GM12878 (cell line): ENCODE measurements at regions not wholly inside any gene's neighbourhood (a gene's known extent, or its start where the extent isn't known, plus 50 kb on each side); places are given as distances from the start of the nearest gene placed in this dataset.

Experiments
- CTCF ChIP-seq, 3 experiments: IDR thresholded peaks in 2 of 3; conservative IDR thresholded peaks in 1 of 3; 2 replicates each; pipeline ENCODE4 v1.5.1; 2011; ENCODE audit warnings: low read depth in 3 of 3, low read length in 3 of 3, mild to moderate bottlenecking in 3 of 3, control low read depth in 2 of 3, moderate library complexity in 2 of 3, inconsistent platforms in 1 of 3, mixed read lengths in 1 of 3; ENCODE audit not compliant: control insufficient read depth in 2 of 3, insufficient read depth in 1 of 3; ENCODE audit errors: extremely low read depth in 1 of 3
- ESRRA ChIP-seq: IDR thresholded peaks from 2 replicates; pipeline ENCODE4 v1.6.1; 2012; ENCODE audit warnings: mild to moderate bottlenecking, low read length, improper control_type of control experiment
- POLR2AphosphoS5 ChIP-seq: IDR thresholded peaks from 2 replicates; pipeline ENCODE4 v1.6.1; 2011; ENCODE audit warnings: mild to moderate bottlenecking, low read length, inconsistent platforms
- TARDBP ChIP-seq: IDR thresholded peaks from 2 replicates; pipeline ENCODE4 v1.6.1; 2016; ENCODE audit warnings: borderline replicate concordance
- ZBTB33 ChIP-seq: fragments of 450-650 bp; IDR thresholded peaks from 2 replicates; pipeline ENCODE4 v1.6.1; 2017; ENCODE audit warnings: mild to moderate bottlenecking

- no peak for TF ChIP-seq ZBTB33
- no peak for TF ChIP-seq CTCF (IDR thresholded peaks at IDR 0.05 in 2 of 3, conservative IDR thresholded peaks at IDR 0.05 in 1 of 3; ENCODE audit: control insufficient read depth in 2 of 3, extremely low read depth in 1 of 3, insufficient read depth in 1 of 3, low read depth in 3 of 3, low read length in 3 of 3)
- TF ChIP-seq POLR2AphosphoS5 = no peak
- TF ChIP-seq TARDBP = no peak
- no peak for TF ChIP-seq ESRRA
Observed at GRCh38 chr6:94036024-94036423, 616.7 kb upstream of the EPHA7 start.
